Hepatic stellate cell (primary cell): ENCODE measurements at regions not wholly inside any gene's neighbourhood (a gene's known extent, or its start where the extent isn't known, plus 50 kb on each side); places are given as distances from the start of the nearest gene placed in this dataset.
"Not testable (repeated sequence)": the region's sequence is repeated elsewhere in the genome, so short reads cannot be mapped to it uniquely, and the experiment has no call there.

Experiments
- DNase-seq: peaks from one replicate; pipeline ENCODE4 v3.0.0; 2011; ENCODE audit warnings: low spot score

DNA sequence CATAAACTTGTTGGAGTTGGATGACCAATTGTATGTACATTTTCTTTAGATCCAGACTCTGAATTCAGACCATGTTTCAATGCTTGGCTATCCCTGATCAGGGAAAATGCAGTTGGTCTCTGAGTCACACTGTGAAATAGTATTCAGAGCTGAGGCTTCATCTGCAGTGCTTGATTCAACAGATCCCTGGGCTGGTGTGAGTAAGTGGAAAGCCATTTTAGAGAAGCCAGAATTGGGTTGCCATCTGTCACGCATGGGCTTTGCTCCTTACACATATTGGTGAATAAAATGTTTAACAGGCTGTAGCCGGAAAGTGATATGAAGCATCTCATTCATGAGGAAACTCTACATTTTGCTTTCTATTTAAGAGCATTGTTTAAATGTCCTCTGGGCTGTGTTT lies 50.0 kb upstream of the ACYP2 start:
- DNase-seq = peak; percentile 83

DNA sequence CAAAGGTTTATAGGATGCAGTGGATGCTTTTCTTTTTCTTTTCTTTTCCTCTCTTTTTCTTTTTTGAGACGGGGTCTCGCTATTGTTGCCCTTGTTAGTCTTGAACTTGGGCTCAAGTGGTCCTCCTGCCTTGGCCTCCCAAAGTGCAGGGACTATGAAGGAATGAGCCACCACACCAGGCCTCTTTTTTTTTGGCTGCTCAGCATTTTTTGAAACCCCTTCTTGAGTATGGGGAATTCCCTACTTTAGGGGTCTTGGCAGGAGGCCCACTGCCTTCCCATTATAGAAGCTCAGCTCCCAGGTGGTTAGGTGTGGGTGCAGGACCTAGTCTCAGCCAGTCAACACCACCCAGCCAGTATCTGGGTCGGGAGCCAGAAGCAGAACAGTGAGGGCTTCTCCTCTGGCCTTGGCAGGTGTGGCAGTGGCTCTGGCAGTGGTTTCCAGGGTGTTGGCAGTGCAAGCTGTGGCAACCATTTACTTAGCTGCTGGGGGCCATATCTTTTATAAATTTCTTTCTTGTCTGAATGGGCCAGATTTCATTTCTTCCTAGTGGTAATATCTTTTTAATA lies 51.4 kb upstream of the ACYP2 start:
- DNase-seq = no peak

GRCh38 chr2:54062401-54062800 lies 53.0 kb upstream of the ACYP2 start:
- DNase-seq = no peak

- DNase-seq = no peak
Observed at GRCh38 chr2:54061272-54061671, 54.1 kb upstream of the ACYP2 start.

- peak; percentile 27 for DNase-seq
Observed at GRCh38 chr2:54059986-54060385, 55.4 kb upstream of the ACYP2 start.

DNA sequence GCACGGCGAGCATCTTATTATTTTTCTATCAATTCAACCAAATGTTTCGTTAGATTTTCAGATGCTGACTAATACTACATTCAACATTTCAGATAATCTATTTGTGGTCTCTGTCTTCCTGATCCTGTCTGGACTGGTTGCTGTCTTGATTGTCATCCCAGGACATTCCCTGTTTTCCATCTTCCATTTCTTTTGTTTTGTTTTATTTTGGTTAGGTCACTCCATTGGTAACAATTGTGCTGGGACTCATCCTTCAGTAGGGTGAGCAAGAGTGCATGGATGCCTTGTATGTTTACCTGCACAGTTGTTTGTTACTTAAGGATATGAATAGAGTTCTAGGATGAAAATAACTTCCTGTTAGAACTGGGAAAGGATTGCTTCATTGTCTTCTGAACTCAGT lies 55.9 kb upstream of the ACYP2 start:
- DNase-seq = no peak

- DNase-seq = no peak
Observed at GRCh38 chr2:54058449-54058848, 57.0 kb upstream of the ACYP2 start.

GRCh38 chr2:54054774-54055173 lies 60.6 kb upstream of the ACYP2 start:
- DNase-seq = no peak

DNA sequence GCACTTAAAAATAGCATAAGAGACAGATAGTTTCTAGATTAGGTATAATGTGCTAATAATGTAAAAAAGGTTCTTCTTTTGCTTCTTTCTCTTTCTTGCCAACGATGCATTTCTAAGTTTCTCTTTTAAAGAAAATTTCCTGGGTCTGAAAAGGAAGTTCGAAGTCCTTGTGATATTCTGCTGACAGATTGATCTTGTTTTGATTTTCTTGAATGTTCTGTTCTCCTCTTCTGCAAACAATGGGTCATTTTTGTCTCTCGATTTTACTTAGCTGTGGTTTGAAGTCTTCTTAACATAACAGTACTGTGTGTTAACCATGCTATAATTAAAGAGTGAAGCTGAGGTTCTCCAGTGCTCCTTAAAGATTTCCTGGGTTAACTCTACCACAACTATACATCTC lies 61.1 kb upstream of the ACYP2 start:
- no peak for DNase-seq

- no peak for DNase-seq
Observed at GRCh38 chr2:54053830-54054229, 61.6 kb upstream of the ACYP2 start.

DNA sequence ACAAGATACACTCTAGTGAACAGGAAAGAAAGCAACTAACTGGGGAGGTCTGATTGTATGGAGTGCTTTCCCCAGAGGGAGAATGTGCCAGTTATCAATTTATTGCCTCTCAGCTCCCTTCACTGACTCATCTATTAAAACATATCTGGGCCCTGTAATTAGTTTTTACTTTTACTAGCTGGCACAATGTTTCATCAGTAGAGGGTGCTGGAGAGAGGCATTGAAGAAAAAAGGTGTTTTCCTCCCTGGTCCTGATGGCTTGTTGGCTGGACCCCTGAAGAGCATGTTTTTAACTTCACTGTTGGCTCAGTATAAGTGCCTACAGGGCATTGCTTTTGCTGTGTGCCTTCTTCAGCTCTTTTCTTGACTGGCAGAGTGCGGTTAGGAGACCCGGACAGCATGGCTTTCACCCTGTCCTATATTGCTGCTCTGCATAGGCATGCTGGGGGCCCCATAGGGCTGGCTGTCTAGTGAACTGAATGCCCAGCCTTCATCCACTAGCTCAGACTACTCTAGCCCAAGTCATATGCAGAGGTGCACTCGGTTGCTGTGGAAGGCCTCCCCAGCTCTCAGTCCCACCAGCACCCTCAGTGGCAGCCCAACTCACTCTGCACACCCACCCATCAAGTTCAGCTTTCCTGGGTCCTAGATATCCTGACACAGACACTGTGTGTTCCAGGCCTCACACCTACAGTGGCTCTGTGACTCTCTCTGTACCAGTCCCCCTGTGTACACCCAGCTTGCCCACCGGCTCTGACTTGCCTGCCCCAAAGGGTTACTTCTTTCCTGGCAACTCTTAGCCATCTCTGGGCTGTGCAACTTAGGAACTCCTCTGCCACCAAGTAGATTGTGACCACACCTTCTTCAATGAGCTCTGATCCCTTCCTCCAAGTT lies 62.3 kb upstream of the ACYP2 start:
- no peak for DNase-seq

DNA sequence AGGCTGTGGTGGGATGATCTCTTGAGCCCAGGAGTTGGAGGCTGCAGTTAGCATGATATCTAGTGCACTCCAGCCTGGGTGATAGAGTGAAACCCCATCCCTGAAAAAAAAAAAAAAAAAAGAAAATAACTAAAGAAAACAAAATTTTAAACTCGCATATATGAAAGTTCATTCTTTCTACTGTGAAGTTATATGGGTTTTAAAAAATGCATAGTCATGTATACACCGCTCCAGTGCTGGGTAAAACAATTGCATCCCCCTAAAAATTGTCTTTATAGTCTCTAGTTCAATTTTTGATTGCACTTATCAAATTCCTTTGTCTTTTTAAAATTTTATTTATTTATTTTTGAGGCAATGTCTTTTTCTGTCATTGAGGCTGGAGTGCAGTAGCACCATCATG lies 65.0 kb upstream of the ACYP2 start:
- DNase-seq = no peak

DNA sequence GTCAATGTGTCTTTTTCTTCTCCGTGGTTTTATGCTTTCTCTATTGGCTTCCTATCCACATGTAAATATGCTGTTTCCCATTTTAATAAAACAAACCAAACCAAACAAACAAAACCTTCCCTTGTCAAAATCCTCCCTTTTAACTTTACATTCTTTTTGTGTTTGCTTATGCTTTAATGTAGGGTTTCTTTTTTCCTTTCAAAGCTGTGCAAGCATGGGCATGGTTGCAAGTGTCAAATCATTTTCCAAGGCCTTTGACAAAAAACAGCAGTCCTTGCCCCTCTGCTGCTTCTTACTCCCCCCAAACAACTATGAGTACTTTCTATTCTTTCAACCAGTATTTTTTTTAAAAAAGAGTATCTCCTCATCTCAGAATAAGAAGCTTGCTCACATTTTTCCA lies 66.0 kb upstream of the ACYP2 start:
- DNase-seq = no peak

DNA sequence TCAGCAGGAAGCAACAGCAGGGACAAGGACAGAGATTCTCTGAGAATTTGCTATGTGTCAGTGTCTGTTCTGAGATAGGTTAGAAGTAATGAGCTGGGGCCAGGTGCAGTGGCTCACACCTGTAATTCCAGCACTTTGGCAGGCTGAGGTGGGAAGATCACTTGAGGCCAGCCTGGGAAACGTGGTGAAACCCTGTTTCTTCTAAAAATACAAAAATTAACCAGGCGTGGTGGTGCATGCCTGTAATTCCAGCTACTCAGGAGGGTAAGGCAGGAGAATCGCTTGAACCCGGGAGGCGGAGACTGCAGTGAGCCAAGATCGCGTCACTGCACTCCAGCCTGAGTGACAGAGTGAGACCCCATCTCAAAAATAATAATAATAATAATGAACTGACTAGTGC lies 66.5 kb upstream of the ACYP2 start:
- not testable (repeated sequence) for DNase-seq

DNA sequence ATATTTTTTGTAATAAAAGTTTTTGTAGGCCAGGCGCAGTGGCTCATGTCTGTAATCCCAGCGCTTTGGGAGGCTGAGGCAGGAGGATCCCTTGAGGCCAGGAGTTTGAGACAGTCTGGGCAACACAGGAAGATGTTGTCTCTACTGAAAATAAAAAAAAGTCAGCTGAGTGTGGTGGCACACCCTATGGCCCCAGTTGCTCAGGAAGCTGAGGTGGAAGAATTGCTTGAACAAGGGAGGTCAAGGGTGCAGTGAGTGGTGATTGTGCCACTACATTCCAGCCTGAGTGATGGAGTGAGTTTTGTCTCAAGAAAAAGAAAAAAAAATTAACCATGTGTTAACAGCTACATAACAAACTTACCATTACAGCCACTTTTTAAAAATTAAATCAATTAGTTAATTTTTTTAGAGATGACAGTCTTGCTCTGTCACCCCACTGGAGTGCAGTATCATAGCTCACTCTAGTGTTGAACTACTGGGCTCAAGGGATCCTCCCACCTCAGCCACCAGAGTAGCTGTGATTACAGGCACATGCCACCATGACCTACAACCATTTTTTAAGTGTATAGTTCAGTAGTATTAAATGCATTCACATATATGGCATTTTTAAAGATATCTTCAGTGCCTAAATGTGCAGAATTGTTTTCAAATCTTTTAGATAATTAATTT lies 67.2 kb upstream of the ACYP2 start:
- no peak for DNase-seq

- no peak for DNase-seq
Observed at GRCh38 chr2:54047658-54048057, 67.8 kb upstream of the ACYP2 start.

GRCh38 chr2:54047091-54047490 lies 68.3 kb upstream of the ACYP2 start:
- no peak for DNase-seq

- no peak for DNase-seq
Observed at GRCh38 chr2:54042897-54043620, 72.3 kb upstream of the PSME4 start.

DNA sequence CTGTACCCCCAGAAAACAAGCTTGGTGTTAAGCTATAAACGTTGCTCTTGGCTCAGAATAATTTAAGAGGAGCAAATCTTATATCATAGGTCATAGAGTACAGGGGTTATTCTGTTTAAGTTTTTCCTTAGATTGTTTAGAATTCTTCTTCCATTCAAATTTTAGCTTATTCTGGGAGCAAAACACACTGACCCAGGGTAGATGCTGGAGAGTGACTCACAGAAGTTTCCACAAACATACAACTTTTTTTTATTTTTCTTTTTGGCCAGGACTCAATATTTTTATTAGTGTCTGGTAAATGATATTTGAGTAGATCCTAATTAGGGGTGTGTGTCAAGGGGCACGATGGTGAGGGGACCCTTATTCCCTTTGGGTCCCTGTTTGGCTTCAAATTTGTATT lies 71.5 kb upstream of the PSME4 start:
- DNase-seq = peak; percentile 35

GRCh38 chr2:54041135-54041534 lies 70.3 kb upstream of the PSME4 start:
- no peak for DNase-seq

GRCh38 chr2:54040685-54041084 lies 69.9 kb upstream of the PSME4 start:
- no peak for DNase-seq

- no peak for DNase-seq
Observed at GRCh38 chr2:54040250-54040649, 69.5 kb upstream of the PSME4 start.

GRCh38 chr2:54038835-54039234 lies 68.0 kb upstream of the PSME4 start:
- no peak for DNase-seq
